ENCODE measurements at regions not wholly inside any gene's neighbourhood (a gene's known extent, or its start where the extent isn't known, plus 50 kb on each side); places are given as distances from the start of the nearest gene placed in this dataset.
"Not testable (repeated sequence)": the region's sequence is repeated elsewhere in the genome, so short reads cannot be mapped to it uniquely, and the experiment has no call there.

DNA sequence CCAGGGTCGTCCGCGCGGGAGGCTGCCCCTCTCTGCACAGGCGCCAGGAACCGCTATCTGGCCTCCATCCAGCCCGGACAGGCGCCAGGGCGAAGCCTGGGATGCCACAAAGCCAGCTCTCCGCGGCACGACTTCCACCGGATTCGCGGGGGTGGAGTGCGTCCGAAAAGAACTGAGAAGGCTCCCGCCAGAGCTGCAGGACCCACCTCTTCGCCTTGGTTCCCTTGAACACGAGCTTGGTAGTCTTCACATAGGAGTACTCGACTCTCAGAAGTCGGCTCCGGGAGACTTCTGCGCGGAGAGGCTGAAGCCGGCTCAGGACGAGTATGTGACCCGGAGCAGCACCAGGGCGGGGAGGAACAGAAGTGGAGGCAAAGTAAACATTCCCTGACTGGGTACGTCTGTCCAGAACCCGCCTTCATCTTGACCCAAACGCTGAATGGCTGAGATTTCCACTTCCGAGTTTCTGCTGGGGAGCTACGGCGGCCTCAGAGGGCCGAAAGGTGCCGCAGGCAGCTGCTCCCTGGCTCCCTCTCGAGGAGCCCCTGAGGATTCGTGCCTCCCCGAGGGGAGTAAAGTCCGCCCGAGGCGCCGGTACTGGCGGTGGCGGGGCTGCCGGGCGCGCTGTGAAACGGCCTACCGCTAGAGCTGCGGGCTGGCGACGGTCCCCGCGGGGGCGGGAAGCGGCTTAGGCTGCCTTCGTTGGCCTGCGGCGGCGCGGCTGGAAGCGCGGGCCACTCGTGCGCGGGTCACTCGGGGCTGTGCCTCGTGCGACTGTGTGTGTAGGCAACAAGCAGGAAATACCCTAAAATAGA is 2654.9 kb upstream of the DEFB115 start (continued):
- TF ChIP-seq, protein P1, sequence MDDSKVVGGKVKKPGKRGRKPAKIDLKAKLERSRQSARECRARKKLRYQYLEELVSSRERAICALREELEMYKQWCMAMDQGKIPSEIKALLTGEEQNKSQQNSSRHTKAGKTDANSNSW (CRISPR knock-in tag; IDR thresholded peaks at IDR 0.05; ENCODE audit: borderline replicate concordance): peak; percentile 59; the same call in 1 of the 2 replicates
- TF ChIP-seq, protein P2, sequence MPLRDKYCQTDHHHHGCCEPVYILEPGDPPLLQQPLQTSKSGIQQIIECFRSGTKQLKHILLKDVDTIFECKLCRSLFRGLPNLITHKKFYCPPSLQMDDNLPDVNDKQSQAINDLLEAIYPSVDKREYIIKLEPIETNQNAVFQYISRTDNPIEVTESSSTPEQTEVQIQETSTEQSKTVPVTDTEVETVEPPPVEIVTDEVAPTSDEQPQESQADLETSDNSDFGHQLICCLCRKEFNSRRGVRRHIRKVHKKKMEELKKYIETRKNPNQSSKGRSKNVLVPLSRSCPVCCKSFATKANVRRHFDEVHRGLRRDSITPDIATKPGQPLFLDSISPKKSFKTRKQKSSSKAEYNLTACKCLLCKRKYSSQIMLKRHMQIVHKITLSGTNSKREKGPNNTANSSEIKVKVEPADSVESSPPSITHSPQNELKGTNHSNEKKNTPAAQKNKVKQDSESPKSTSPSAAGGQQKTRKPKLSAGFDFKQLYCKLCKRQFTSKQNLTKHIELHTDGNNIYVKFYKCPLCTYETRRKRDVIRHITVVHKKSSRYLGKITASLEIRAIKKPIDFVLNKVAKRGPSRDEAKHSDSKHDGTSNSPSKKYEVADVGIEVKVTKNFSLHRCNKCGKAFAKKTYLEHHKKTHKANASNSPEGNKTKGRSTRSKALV (CRISPR knock-in tag; IDR thresholded peaks at IDR 0.05): peak; percentile 85

DNA sequence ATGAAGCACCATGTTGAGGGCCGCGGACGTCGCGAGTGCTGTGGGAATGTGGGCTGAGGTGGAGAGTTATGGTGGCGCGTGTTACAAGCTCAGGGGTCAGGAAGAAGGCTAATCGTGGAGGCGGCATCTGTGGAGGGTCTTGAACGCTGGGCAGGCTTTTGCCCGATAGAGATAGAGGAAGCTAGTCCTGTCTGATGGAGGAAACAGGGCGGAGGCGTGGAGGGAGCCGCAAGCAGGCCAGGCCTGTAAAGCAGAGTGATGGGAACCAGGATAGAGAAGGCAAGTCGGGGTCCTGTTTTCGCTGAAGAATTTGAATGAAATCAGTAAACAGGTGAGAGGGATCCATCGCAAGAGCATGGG is 2654.3 kb upstream of the DEFB115 start:
- FAIRE-seq; H3K79me2 ChIP-seq (ENCODE audit: insufficient read depth, low read length); H3K9me3 ChIP-seq (ENCODE audit: low read length); H3K27me3 ChIP-seq (ENCODE audit: control insufficient read depth in 1 of 2, insufficient read depth in 2 of 2, low read length in 2 of 2); ATAC-seq; in situ Hi-C loops (cut with HindIII; ENCODE audit: extremely low pct_ligation_motif_present, low pct_unique_long_range_greater_than_20kb); CTCF ChIA-PET (ENCODE audit: low intra/inter-chr PET ratio, low total read pairs); H3K36me3 ChIP-seq (replicated peaks in 1 of 2; ENCODE audit: control insufficient read depth in 1 of 2, insufficient read depth in 2 of 2, low read length in 2 of 2); intact Hi-C loops (cut with micrococcal nuclease; ENCODE audit: unreplicated experiment); H2AFZ ChIP-seq (ENCODE audit: low read length); DNase-seq (ENCODE audit: low spot score); H4K20me1 ChIP-seq (ENCODE audit: insufficient read depth, low read length): not testable (repeated sequence)
- H3K4me1 ChIP-seq (ENCODE audit: insufficient read depth, low read length): peaks cover 11% of the 10 kb centered on the region
- H3K4me2 ChIP-seq (ENCODE audit: low read depth, low read length): peak overlapping the region; percentile 60
- H3K9ac ChIP-seq (ENCODE audit: insufficient read depth, low read depth, low read length): peak overlapping the region; percentile 12; the same call in 1 of the 2 replicates
- H3K27ac ChIP-seq (ENCODE audit: extremely low read length, insufficient read depth, low read length): peak overlapping the region; percentile 25
- WGBS (ENCODE audit: low lambda C conversion rate): 90% methylated on average over 17 of the region's 17 CpGs
- H3K4me3 ChIP-seq (replicated peaks in 1 of 3; ENCODE audit: insufficient read depth in 1 of 3, low read depth in 2 of 3, low read length in 3 of 3): peak overlapping the region in 2 of 3 experiments; percentile 81 to 88; a peak in 5 of 6 replicates
- TSS peak; percentile 89 for BruUV-seq (replicated peaks)
- POLR2A ChIA-PET: interaction anchor here (0.7 to 1.8 kb wide), 6 partner anchors 9 to 1982 kb away, joined by 3 to 11 read pairs (median 4); no protein-coding TSS in a partner anchor
- TF ChIP-seq ZSCAN22 (CRISPR knock-in tag; IDR thresholded peaks at IDR 0.05): 0 out of 2 replicates have a peak, but pooled peaks have one; percentile 74
- TF ChIP-seq, protein P3, sequence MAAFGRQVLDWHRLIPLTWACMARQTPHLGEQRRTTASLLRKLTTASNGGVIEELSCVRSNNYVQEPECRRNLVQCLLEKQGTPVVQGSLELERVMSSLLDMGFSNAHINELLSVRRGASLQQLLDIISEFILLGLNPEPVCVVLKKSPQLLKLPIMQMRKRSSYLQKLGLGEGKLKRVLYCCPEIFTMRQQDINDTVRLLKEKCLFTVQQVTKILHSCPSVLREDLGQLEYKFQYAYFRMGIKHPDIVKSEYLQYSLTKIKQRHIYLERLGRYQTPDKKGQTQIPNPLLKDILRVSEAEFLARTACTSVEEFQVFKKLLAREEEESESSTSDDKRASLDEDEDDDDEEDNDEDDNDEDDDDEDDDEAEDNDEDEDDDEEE (CRISPR knock-in tag; IDR thresholded peaks at IDR 0.05): 0 out of 2 replicates have a peak, but pooled peaks have one; percentile 17
- TF ChIP-seq, protein P4, sequence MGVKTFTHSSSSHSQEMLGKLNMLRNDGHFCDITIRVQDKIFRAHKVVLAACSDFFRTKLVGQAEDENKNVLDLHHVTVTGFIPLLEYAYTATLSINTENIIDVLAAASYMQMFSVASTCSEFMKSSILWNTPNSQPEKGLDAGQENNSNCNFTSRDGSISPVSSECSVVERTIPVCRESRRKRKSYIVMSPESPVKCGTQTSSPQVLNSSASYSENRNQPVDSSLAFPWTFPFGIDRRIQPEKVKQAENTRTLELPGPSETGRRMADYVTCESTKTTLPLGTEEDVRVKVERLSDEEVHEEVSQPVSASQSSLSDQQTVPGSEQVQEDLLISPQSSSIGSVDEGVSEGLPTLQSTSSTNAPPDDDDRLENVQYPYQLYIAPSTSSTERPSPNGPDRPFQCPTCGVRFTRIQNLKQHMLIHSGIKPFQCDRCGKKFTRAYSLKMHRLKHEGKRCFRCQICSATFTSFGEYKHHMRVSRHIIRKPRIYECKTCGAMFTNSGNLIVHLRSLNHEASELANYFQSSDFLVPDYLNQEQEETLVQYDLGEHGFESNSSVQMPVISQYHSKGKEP (CRISPR knock-in tag; IDR thresholded peaks at IDR 0.05): peak; percentile 16; the same call in 1 of the 2 replicates
- TF ChIP-seq KDM1A (CRISPR knock-in tag; IDR thresholded peaks at IDR 0.05): peak; percentile 2; the same call in 1 of the 2 replicates
- TF ChIP-seq ZNF550 (CRISPR knock-in tag; IDR thresholded peaks at IDR 0.05; ENCODE audit: borderline replicate concordance): peak; percentile 2; the same call in 1 of the 2 replicates
- peak; percentile 17 for TF ChIP-seq ZBTB38 (CRISPR knock-in tag; IDR thresholded peaks at IDR 0.05)
- 0 out of 2 replicates have a peak, but pooled peaks have one; percentile 16 for TF ChIP-seq ZNF678 (CRISPR knock-in tag; IDR thresholded peaks at IDR 0.05)
- TF ChIP-seq ZNF121 (CRISPR knock-in tag; IDR thresholded peaks at IDR 0.05): peak; percentile 87

Measured in HepG2 (cell line).